ENCODE measurements at regions not wholly inside any gene's neighbourhood (a gene's known extent, or its start where the extent isn't known, plus 50 kb on each side); places are given as distances from the start of the nearest gene placed in this dataset.

DNA sequence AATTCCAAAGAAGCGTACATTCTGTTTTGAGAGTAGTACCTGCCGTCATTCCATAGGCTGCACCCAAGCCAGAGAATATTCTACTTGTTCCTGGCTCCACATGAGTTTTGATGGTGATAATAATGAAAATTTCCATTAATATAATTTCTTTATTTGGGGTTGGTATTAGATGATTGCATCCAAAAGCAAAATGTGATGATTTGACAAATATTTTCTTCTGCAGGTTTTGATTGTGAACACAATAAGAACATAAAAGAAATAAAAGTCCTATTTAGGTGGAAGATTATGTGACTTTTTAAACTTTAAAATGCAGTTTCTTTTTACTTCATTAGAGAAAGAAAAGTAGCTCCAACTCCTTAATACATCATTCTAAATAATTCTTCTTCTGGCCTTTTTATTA is 284.8 kb upstream of the FMN2 start:
- DNase-seq (ENCODE audit: low read depth, low spot score), result no peak
- Histone ChIP-seq H3K9ac (ENCODE audit: control insufficient read depth, extremely low read depth, insufficient read depth, low read length) (no peak overlapping the region), H2AFZ (ENCODE audit: control insufficient read depth, low read length) (no peak overlapping the region), H3K27ac (ENCODE audit: control insufficient read depth, insufficient read depth, low read length) (no peak overlapping the region), H3K36me3 (ENCODE audit: control insufficient read depth in 2 of 2, extremely low read depth in 1 of 2, insufficient read depth in 2 of 2, low read length in 2 of 2) (no peaks in the 10 kb centered on the region), H3K9me3 (ENCODE audit: control insufficient read depth, low read depth, low read length) (no peaks in the 10 kb centered on the region), H3K27me3 (ENCODE audit: control insufficient read depth, extremely low read depth, insufficient read depth, low read length) (no peaks in the 10 kb centered on the region), H3K9me1 (ENCODE audit: control insufficient read depth, extremely low read depth, insufficient read depth, low read length) (no peaks in the 10 kb centered on the region), H3K4me1 (ENCODE audit: control insufficient read depth, extremely low read depth, insufficient read depth, low read length) (no peaks in the 10 kb centered on the region), H3K4me3 (ENCODE audit: control insufficient read depth in 2 of 3, extremely low read depth in 1 of 3, insufficient read depth in 2 of 3, low read depth in 1 of 3, low read length in 3 of 3) (no peak overlapping the region), H4K20me1 (ENCODE audit: control insufficient read depth, extremely low read depth, insufficient read depth, low read length) (no peaks in the 10 kb centered on the region), H3K4me2 (ENCODE audit: control insufficient read depth, extremely low read depth, insufficient read depth, low read depth, low read length) (no peak overlapping the region), H3K79me2 (ENCODE audit: control insufficient read depth, insufficient read depth, low read length) (no peaks in the 10 kb centered on the region)
- dilution Hi-C loops (cut with MboI; ENCODE audit: extremely low pct_ligation_motif_present, low sequenced_read_pairs), result no loop called here
- TF ChIP-seq, protein P1, sequence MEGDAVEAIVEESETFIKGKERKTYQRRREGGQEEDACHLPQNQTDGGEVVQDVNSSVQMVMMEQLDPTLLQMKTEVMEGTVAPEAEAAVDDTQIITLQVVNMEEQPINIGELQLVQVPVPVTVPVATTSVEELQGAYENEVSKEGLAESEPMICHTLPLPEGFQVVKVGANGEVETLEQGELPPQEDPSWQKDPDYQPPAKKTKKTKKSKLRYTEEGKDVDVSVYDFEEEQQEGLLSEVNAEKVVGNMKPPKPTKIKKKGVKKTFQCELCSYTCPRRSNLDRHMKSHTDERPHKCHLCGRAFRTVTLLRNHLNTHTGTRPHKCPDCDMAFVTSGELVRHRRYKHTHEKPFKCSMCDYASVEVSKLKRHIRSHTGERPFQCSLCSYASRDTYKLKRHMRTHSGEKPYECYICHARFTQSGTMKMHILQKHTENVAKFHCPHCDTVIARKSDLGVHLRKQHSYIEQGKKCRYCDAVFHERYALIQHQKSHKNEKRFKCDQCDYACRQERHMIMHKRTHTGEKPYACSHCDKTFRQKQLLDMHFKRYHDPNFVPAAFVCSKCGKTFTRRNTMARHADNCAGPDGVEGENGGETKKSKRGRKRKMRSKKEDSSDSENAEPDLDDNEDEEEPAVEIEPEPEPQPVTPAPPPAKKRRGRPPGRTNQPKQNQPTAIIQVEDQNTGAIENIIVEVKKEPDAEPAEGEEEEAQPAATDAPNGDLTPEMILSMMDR (optimal IDR thresholded peaks at IDR 0.05 in 1 of 3, IDR thresholded peaks at IDR 0.05 in 1 of 3, conservative IDR thresholded peaks at IDR 0.05 in 1 of 3; ENCODE audit: extremely low read depth in 1 of 3, insufficient read depth in 2 of 3, low read length in 3 of 3), result no peak
- no peak for TF ChIP-seq EZH2 (IDR thresholded peaks at IDR 0.05; ENCODE audit: low read length)
- no peak for FAIRE-seq

DNA sequence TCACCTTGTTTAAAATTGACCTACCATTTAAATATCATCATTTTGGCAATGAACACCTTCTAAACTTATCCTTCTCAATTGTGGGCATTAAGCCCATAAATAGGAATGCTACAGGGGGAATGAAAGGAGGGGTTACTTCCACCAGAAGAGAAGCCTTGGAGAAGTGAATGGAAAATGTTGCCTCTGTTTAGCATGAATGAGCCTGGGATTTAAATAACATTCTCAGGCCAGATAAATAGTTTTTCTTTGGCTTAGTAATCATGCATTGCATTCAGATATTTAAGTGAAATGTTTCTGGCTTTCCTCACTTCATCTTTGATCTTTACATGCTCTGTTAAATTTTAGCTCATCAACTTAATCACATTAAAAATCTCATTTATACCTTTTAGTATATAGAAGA is 284.3 kb upstream of the FMN2 start:
- H3K4me2 ChIP-seq (ENCODE audit: control insufficient read depth, extremely low read depth, insufficient read depth, low read depth, low read length), result no peak overlapping the region
- no peak for TF ChIP-seq EZH2 (IDR thresholded peaks at IDR 0.05; ENCODE audit: low read length)
- TF ChIP-seq, protein P1 (optimal IDR thresholded peaks at IDR 0.05 in 1 of 3, IDR thresholded peaks at IDR 0.05 in 1 of 3, conservative IDR thresholded peaks at IDR 0.05 in 1 of 3; ENCODE audit: extremely low read depth in 1 of 3, insufficient read depth in 2 of 3, low read length in 3 of 3), result no peak

More for the DNA sequence above, 284.3 kb upstream of the FMN2 start:
- no peak for FAIRE-seq
- dilution Hi-C loops (cut with MboI; ENCODE audit: extremely low pct_ligation_motif_present, low sequenced_read_pairs), result no loop called here
- Histone ChIP-seq H3K9me1 (ENCODE audit: control insufficient read depth, extremely low read depth, insufficient read depth, low read length) (no peaks in the 10 kb centered on the region), H3K9ac (ENCODE audit: control insufficient read depth, extremely low read depth, insufficient read depth, low read length) (no peak overlapping the region), H2AFZ (ENCODE audit: control insufficient read depth, low read length) (no peak overlapping the region), H3K36me3 (ENCODE audit: control insufficient read depth in 2 of 2, extremely low read depth in 1 of 2, insufficient read depth in 2 of 2, low read length in 2 of 2) (no peaks in the 10 kb centered on the region), H3K79me2 (ENCODE audit: control insufficient read depth, insufficient read depth, low read length) (no peaks in the 10 kb centered on the region), H3K4me3 (ENCODE audit: control insufficient read depth in 2 of 3, extremely low read depth in 1 of 3, insufficient read depth in 2 of 3, low read depth in 1 of 3, low read length in 3 of 3) (no peak overlapping the region), H3K27ac (ENCODE audit: control insufficient read depth, insufficient read depth, low read length) (no peak overlapping the region), H3K27me3 (ENCODE audit: control insufficient read depth, extremely low read depth, insufficient read depth, low read length) (no peaks in the 10 kb centered on the region), H4K20me1 (ENCODE audit: control insufficient read depth, extremely low read depth, insufficient read depth, low read length) (no peaks in the 10 kb centered on the region), H3K4me1 (ENCODE audit: control insufficient read depth, extremely low read depth, insufficient read depth, low read length) (no peaks in the 10 kb centered on the region), H3K9me3 (ENCODE audit: control insufficient read depth, low read depth, low read length) (no peaks in the 10 kb centered on the region)
- DNase-seq (ENCODE audit: low read depth, low spot score), result no peak

Measured in keratinocyte (primary cell).